GM18519 (cell line): ENCODE measurements at regions not wholly inside any gene's neighbourhood (a gene's known extent, or its start where the extent isn't known, plus 50 kb on each side); places are given as distances from the start of the nearest gene placed in this dataset.

Experiments
- ATAC-seq: cut with Tn5 transposase; IDR thresholded peaks from one replicate; pipeline ENCODE4 v1.9.1; 2021; ENCODE audit warnings: mild to moderate bottlenecking, moderate library complexity; ENCODE audit not compliant: unreplicated experiment, low FRiP score

- no peak for ATAC-seq
These were observed 196.9 kb downstream of the LIG4 start for GRCh38 chr13:108018371-108018870.

GRCh38 chr13:108006619-108007018, 208.7 kb downstream of the LIG4 start:
- no peak for ATAC-seq

- no peak for ATAC-seq
These were observed 210.1 kb downstream of the LIG4 start for GRCh38 chr13:108005231-108005630.

DNA sequence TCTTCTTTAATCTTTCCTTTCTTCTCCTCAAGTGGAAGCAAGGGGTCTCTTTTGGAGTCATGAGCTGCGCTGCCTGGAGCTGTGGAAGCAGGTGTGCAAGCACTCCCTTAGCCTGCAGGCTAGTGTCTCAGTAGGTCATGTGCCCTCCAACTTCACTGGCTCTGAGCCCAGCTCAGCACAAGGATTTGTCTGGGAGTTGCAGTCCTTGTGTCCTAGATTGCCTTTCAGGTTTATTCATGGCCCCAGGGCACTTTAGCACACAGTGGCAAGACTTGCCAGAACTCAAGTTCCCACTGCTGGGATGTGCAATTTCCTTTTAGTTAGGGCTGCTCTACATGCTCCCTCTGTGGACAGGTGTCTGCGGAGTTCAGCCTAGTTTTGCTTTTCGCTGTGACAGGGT, 211.7 kb downstream of the LIG4 start:
- ATAC-seq = no peak

GRCh38 chr13:108000998-108001397, 214.3 kb downstream of the LIG4 start:
- ATAC-seq = no peak

- no peak for ATAC-seq
These were observed 215.6 kb downstream of the LIG4 start for GRCh38 chr13:107999751-108000150.

DNA sequence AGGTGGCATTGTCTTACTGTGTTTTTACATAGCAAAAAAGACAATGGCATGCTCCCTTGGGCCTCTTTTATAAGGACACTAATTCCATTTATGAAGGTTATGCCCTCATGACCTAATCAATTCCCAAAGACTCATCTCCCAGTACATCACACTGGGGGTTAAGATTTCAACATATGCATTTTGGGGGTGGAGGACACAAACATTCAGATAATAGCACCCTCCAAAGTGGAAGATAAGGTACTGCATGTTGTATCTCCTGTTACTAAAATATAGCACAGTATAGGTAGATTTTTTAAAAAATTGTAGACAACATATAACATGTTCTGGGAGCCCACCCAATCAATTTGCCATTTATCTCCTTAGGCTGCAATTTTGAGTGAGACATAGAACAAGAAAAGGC, 221.2 kb downstream of the LIG4 start:
- no peak for ATAC-seq

DNA sequence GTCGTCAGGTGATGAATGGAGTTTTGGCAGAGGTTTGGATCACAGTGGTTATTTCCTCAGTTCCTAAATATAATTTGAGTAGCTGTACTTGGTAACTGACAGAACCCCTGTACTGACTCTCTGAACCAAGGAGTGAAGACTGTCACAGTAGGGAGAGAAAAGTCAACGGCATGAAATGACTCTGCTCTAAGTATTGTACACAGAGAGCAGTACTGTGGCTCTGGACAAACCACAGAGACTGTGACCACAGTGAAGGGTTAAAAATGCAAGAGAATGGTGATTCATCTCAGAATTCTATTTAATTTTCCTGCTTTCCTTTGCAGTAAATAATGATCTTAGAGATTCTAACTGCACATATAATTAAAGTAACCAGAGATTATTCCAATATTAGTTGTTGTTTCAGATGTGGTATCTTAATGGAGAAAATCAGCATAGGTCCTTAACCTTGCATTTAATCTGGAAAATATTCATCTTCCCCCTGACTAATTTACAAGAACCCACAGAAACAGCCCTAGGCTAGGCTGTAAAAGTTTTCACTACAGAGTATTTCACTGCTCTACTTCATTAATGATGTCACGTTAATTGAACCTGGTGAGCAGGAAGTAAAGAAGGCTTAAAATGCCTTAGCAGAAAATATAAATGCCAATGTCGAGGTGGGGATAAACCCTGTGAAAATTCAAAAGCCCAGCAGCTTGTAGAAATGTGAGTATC, 221.9 kb downstream of the LIG4 start:
- peak; percentile 53 for ATAC-seq

DNA sequence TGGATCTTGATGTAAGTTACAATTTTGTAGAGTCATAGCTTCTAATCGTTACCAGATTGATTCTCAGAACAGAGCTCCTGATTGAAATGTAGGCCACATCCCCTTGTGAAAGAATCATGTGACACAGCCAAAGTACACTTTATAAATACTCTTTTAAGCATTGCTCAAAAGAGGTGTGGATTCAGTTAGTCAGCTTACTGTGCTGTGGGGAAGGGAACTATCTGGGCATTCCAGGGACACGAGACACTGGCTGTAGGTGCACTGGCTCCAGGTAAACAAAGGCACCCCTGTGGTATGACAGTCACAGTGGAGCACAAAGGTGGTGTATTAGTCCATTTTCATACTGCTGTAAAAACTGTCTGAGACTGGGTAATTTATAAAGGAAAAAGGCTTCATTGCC, 222.8 kb downstream of the LIG4 start:
- ATAC-seq = no peak

- no peak for ATAC-seq
These were observed 238.2 kb downstream of the LIG4 start for GRCh38 chr13:107977071-107977574.

GRCh38 chr13:107976628-107977027, 238.7 kb downstream of the LIG4 start:
- no peak for ATAC-seq

DNA sequence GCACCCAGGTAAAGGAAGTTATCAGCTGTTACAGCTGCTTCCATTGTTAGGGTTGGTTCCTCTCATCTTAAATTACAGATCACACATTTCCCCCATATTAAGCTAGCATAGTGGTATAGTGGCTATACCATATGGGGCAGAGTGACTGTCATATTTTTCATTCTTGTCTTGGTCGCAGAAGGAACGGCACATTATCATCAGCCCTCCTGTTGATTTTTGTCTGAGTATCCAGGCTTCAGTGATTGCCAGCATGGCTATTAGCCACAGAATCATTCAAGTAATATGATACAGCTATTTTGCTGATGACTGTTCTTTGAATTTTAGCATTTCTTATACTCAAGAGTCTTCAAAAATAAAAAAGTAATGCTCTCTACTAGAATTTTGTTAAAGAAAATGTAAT, 240.9 kb downstream of the LIG4 start:
- no peak for ATAC-seq

DNA sequence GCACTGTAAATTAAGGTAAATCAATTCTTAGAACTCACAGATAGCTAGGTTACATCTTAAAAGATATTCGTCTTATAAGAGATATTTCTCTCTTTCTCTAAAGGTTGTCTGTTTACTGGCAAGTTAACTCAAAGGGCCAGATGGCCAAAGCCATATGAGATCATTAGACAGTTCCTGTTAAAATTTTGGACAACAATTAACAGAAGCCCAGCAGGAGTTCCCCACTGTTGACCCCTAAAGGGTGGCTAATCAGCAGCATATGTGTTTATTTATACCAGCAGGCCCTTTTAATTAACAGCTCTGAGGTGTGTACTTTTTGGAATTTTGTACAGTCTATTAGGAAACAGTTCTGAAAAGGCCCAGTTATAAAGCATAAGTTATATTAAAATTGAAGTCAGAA, 245.8 kb downstream of the LIG4 start:
- no peak for ATAC-seq

DNA sequence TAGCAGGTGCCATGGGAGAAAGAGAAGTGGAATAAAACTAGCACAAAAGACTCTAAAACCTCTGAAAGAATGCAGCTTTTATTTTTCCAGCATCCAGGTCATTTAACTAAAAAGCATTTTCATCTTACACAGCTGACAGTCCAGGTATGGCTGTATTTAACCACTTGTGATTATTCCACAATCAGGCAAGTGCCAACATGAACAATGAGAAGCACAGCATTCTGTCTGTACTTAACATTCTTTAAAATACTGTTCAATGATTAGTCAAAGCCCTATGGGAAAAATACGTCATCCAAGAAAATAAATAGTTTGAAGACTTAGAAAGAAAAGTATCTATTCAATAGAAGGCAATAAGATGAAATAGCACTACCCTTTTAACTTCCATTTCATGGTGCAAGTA, 246.9 kb downstream of the LIG4 start:
- ATAC-seq = no peak

- ATAC-seq = no peak
These were observed 250.9 kb downstream of the LIG4 start for GRCh38 chr13:107964395-107964794.

GRCh38 chr13:107961849-107962608, 253.3 kb downstream of the LIG4 start:
- ATAC-seq = no peak

GRCh38 chr13:107960301-107960700, 255.0 kb downstream of the LIG4 start:
- no peak for ATAC-seq

DNA sequence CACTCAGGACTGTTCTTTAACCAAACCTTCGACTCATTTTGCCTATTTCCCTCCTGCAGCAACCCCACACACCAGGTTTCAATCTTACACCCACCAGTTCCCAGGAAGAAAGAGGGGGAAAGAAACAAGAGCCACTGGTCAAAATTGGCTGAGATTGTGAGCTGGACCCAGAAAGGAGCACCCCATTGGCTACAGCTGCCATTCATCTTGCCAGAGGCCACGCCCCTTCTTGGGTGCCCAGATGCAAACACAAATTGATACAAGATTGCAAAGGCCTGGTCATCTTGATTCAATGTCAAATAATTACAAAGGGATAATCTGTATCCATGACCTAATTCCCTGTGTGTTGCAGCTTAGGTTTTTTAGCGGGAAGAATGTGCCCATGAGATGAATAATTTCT, 258.4 kb downstream of the LIG4 start:
- no peak for ATAC-seq

GRCh38 chr13:107942030-107942617, 273.2 kb downstream of the LIG4 start:
- no peak for ATAC-seq

GRCh38 chr13:107941345-107942029, 273.8 kb downstream of the LIG4 start:
- ATAC-seq = no peak

GRCh38 chr13:107937848-107938247, 277.5 kb downstream of the LIG4 start:
- ATAC-seq = no peak
